A549 (cell line): ENCODE measurements at regions not wholly inside any gene's neighbourhood (a gene's known extent, or its start where the extent isn't known, plus 50 kb on each side); places are given as distances from the start of the nearest gene placed in this dataset.

Experiments
- BHLHE40 ChIP-seq: IDR thresholded peaks from 2 replicates; pipeline ENCODE4 v1.6.1; 2012; ENCODE audit warnings: low read depth, low read length, inconsistent platforms
- CBX2 ChIP-seq: fragments of 200-600 bp; sonication (generic); IDR thresholded peaks from 2 replicates; pipeline ENCODE4 v1.6.1; 2016; ENCODE audit warnings: low read depth, mild to moderate bottlenecking, borderline replicate concordance
- MAFK ChIP-seq: fragments of 450-650 bp; IDR thresholded peaks from 2 replicates; pipeline ENCODE4 v1.6.1; 2014; ENCODE audit not compliant: partially characterized antibody
- MAZ ChIP-seq: fragments of 150-350 bp; IDR thresholded peaks from 2 replicates; pipeline ENCODE4 v1.6.1; 2014; ENCODE audit warnings: antibody characterized with exemption, low read depth, low read length, borderline replicate concordance
- PHF8 ChIP-seq: fragments of 200-600 bp; sonication (generic); IDR thresholded peaks from 2 replicates; pipeline ENCODE4 v1.6.1; 2016; ENCODE audit warnings: low read depth, mild to moderate bottlenecking, antibody characterized with exemption, moderate library complexity, borderline replicate concordance
- POLR2A ChIP-seq: IDR thresholded peaks from 2 replicates; pipeline ENCODE4 v1.6.1; 2012; ENCODE audit warnings: mild to moderate bottlenecking, low read length
- RAD21 ChIP-seq, 2 experiments: fragments of >200 bp in 1 of 2; sonication (Bioruptor Twin) in 1 of 2; formaldehyde crosslinking in 1 of 2; IDR thresholded peaks in 1 of 2; conservative IDR thresholded peaks in 1 of 2; 2 replicates in 1 of 2; 3 replicates in 1 of 2; pipeline ENCODE4 v1.6.1; 2012 to 2018; ENCODE audit warnings: inconsistent platforms in 1 of 2
- TP53 ChIP-seq: fragments of 250-450 bp; sonication (Bioruptor Pico); IDR thresholded peaks from 2 replicates; pipeline ENCODE4 v1.5.0; 2021; ENCODE audit warnings: mild to moderate bottlenecking, moderate library complexity
- ZNF302 ChIP-seq: fragments of 250-450 bp; sonication (Bioruptor Pico); IDR thresholded peaks from 2 replicates; pipeline ENCODE4 v1.9.0; 2021; ENCODE audit warnings: inconsistent platforms, mild to moderate bottlenecking, moderate library complexity
- TF ChIP-seq, protein P1 (sequence below): fragments of >200 bp; sonication (Bioruptor Twin); formaldehyde crosslinking; IDR thresholded peaks from 3 replicates; pipeline ENCODE4 v1.5.1; 2016
- TF ChIP-seq, protein P2 (sequence below): IDR thresholded peaks from 2 replicates; pipeline ENCODE4 v1.6.1; 2012

DNA sequence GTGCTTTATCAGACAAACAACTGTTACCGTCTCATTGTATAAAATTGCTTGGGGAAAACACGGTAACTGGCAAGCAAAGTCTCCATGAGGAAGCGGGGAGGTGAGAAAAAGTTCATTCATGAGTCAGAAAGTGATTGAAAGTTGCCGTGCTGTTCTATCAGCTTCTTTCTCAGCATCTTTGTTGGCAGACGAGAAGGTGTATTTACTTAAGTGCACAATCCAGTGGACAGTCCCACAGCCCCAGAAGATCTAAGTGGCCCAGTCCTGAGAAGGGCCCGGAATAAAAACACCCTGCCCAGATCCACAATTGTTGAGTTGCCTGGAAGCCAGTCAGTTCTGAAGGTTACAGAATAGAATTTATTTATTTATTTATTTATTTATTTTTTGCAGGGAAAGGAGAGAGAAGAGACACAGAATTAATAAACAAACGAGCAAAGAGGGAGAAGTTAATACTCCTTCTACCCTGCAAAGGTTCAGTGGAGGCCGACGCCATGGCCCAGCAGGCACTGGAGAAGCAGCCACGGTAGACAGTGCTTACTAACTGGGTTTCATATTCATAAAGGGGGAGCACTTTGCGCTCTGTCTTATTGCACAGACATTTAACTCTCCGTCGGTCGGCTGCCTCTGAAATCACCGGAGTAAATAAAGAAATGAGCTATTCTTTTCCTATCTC is 676.0 kb upstream of the SALL3 start:
- TF ChIP-seq, protein P1, sequence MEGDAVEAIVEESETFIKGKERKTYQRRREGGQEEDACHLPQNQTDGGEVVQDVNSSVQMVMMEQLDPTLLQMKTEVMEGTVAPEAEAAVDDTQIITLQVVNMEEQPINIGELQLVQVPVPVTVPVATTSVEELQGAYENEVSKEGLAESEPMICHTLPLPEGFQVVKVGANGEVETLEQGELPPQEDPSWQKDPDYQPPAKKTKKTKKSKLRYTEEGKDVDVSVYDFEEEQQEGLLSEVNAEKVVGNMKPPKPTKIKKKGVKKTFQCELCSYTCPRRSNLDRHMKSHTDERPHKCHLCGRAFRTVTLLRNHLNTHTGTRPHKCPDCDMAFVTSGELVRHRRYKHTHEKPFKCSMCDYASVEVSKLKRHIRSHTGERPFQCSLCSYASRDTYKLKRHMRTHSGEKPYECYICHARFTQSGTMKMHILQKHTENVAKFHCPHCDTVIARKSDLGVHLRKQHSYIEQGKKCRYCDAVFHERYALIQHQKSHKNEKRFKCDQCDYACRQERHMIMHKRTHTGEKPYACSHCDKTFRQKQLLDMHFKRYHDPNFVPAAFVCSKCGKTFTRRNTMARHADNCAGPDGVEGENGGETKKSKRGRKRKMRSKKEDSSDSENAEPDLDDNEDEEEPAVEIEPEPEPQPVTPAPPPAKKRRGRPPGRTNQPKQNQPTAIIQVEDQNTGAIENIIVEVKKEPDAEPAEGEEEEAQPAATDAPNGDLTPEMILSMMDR: no peak
- no peak for TF ChIP-seq ZNF302 (CRISPR knock-in tag)
- no peak for TF ChIP-seq MAFK
- TF ChIP-seq, protein P2, sequence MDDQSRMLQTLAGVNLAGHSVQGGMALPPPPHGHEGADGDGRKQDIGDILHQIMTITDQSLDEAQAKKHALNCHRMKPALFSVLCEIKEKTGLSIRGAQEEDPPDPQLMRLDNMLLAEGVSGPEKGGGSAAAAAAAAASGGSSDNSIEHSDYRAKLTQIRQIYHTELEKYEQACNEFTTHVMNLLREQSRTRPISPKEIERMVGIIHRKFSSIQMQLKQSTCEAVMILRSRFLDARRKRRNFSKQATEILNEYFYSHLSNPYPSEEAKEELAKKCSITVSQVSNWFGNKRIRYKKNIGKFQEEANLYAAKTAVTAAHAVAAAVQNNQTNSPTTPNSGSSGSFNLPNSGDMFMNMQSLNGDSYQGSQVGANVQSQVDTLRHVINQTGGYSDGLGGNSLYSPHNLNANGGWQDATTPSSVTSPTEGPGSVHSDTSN: no peak
- no peak for TF ChIP-seq POLR2A
- no peak for TF ChIP-seq TP53 (CRISPR knock-in tag)
- TF ChIP-seq MAZ: no peak
- TF ChIP-seq CBX2: no peak
- no peak for TF ChIP-seq RAD21 (conservative IDR thresholded peaks at IDR 0.05 in 1 of 2, IDR thresholded peaks at IDR 0.05 in 1 of 2)
- no peak for TF ChIP-seq PHF8
- no peak for TF ChIP-seq BHLHE40
